BJ (cell line): ENCODE measurements at regions not wholly inside any gene's neighbourhood (a gene's known extent, or its start where the extent isn't known, plus 50 kb on each side); places are given as distances from the start of the nearest gene placed in this dataset.

Experiments used
- CTCF ChIA-PET: fragments of 350-600 bp; formaldehyde crosslinking; extraction: SDS; loops from one replicate; lab custom pipeline; 2021; ENCODE audit warnings: antibody characterized with exemption, inconsistent platforms; lab: Yijun Ruan, JAX
- POLR2A ChIA-PET: fragments of 300-600 bp; sonication (Branson Sonifier 250); formaldehyde crosslinking; extraction: SDS; loops from one replicate; lab custom pipeline; 2021; ENCODE audit warnings: antibody characterized with exemption; lab: Charles Lee
- DNase-seq: peaks from one replicate; pipeline ENCODE4 v3.0.0-alpha.2; 2011; ENCODE audit warnings: low read depth
- H3K27me3 ChIP-seq: 2 replicates; pipeline ENCODE4 v1.6.0; 2011; ENCODE audit warnings: low read length; ENCODE audit not compliant: control insufficient read depth, insufficient read depth
- H3K36me3 ChIP-seq: 2 replicates; pipeline ENCODE4 v1.5.1; 2011; ENCODE audit warnings: low read length; ENCODE audit not compliant: control insufficient read depth, insufficient read depth
- H3K4me3 ChIP-seq: 2 replicates; pipeline ENCODE4 v1.5.1; 2011; ENCODE audit warnings: low read depth, mild to moderate bottlenecking, control low read depth, low read length
- CTCF ChIP-seq: IDR thresholded peaks from 2 replicates; pipeline ENCODE4 v1.5.1; 2011; ENCODE audit warnings: low read depth, mild to moderate bottlenecking, control low read depth, inconsistent platforms, low read length, moderate library complexity; ENCODE audit not compliant: insufficient read depth

GRCh38 chr9:81213456-81213855 is 475.9 kb downstream of the TLE1 start:
- no peaks in the 10 kb centered on the region for H3K36me3 ChIP-seq
- H3K4me3 ChIP-seq = no peak overlapping the region
- ChIA-PET POLR2A (no interaction called here), CTCF (no interaction called here)
- no peak for TF ChIP-seq CTCF
- H3K27me3 ChIP-seq = no peaks in the 10 kb centered on the region
- no peak for DNase-seq

- no peaks in the 10 kb centered on the region for H3K27me3 ChIP-seq
- H3K4me3 ChIP-seq = no peak overlapping the region
- no peaks in the 10 kb centered on the region for H3K36me3 ChIP-seq
- POLR2A ChIA-PET = no interaction called here
- no peak for TF ChIP-seq CTCF
- CTCF ChIA-PET = no interaction called here
- no peak for DNase-seq
Measured at GRCh38 chr9:81211741-81212140, 477.6 kb downstream of the TLE1 start.

GRCh38 chr9:81207651-81208050 is 481.7 kb downstream of the TLE1 start:
- no peaks in the 10 kb centered on the region for H3K27me3 ChIP-seq
- POLR2A ChIA-PET = no interaction called here
- CTCF ChIA-PET = interaction anchor here (0.7 kb wide), 1 partner anchor 292 kb away, joined by 3 read pairs; no protein-coding TSS in a partner anchor
- H3K4me3 ChIP-seq = no peak overlapping the region
- H3K36me3 ChIP-seq = no peaks in the 10 kb centered on the region
- TF ChIP-seq CTCF = no peak
- no peak for DNase-seq

- POLR2A ChIA-PET = no interaction called here
- Histone ChIP-seq H3K27me3 (no peaks in the 10 kb centered on the region), H3K36me3 (no peaks in the 10 kb centered on the region), H3K4me3 (no peak overlapping the region)
- CTCF ChIA-PET = no interaction called here
- no peak for DNase-seq
- TF ChIP-seq CTCF = no peak
Measured at GRCh38 chr9:81202292-81202691, 487.1 kb downstream of the TLE1 start.

GRCh38 chr9:81195206-81195605 is 494.1 kb downstream of the TLE1 start:
- H3K4me3 ChIP-seq = no peak overlapping the region
- ChIA-PET POLR2A (no interaction called here), CTCF (no interaction called here)
- no peak for TF ChIP-seq CTCF
- no peaks in the 10 kb centered on the region for H3K36me3 ChIP-seq
- no peaks in the 10 kb centered on the region for H3K27me3 ChIP-seq
- no peak for DNase-seq
